Panc1 (cell line): ENCODE measurements at regions not wholly inside any gene's neighbourhood (a gene's known extent, or its start where the extent isn't known, plus 50 kb on each side); places are given as distances from the start of the nearest gene placed in this dataset.

Experiments
- ATAC-seq: fragments of 200-7000 bp; cut with Tn5 transposase; 2 replicates; pipeline ENCODE4 v1.9.1; 2020; ENCODE audit warnings: mild to moderate bottlenecking, moderate library complexity
- BruUV-seq: library from RNA; stranded (reverse); fragments of 400-500 nt; replicated peaks from 2 replicates; lab custom pipeline; 2021; lab: Mats Ljungman, UMichigan
- CTCF ChIA-PET: fragments of 300-600 bp; sonication (Branson Sonifier 250); formaldehyde crosslinking; loops from one replicate; lab custom pipeline; 2022; ENCODE audit warnings: antibody characterized with exemption; lab: Charles Lee
- POLR2A ChIA-PET: fragments of 300-600 bp; sonication (Branson Sonifier 250); formaldehyde crosslinking; loops from one replicate; lab custom pipeline; 2022; ENCODE audit warnings: antibody characterized with exemption; lab: Charles Lee
- DNase-seq: peaks from one replicate; pipeline ENCODE4 v3.0.0-alpha.2; 2010; ENCODE audit warnings: low read depth, low spot score
- H3K27ac ChIP-seq: 2 replicates; pipeline ENCODE4 v1.5.1; 2011; ENCODE audit warnings: mild to moderate bottlenecking, low read length, inconsistent platforms
- H3K27me3 ChIP-seq: fragments of 200-500 bp; sonication (Bioruptor generic); 2 replicates; pipeline ENCODE4 v1.6.0; 2014; ENCODE audit warnings: low read length, inconsistent platforms; ENCODE audit not compliant: control insufficient read depth, insufficient read depth
- H3K36me3 ChIP-seq: fragments of 200-500 bp; sonication (Bioruptor generic); 2 replicates; pipeline ENCODE4 v1.5.1; 2014; ENCODE audit warnings: inconsistent platforms, mild to moderate bottlenecking, low read length, moderate library complexity; ENCODE audit not compliant: control insufficient read depth, insufficient read depth
- H3K4me1 ChIP-seq: 2 replicates; pipeline ENCODE4 v1.5.1; 2011; ENCODE audit warnings: inconsistent platforms, mild to moderate bottlenecking, low read length, moderate library complexity; ENCODE audit not compliant: control insufficient read depth, insufficient read depth
- H3K4me3 ChIP-seq, 2 experiments: 2 replicates each; pipeline ENCODE4 v1.5.1; 2011 to 2012; ENCODE audit warnings: low read depth in 2 of 2, low read length in 2 of 2, mild to moderate bottlenecking in 2 of 2, inconsistent platforms in 1 of 2, moderate library complexity in 1 of 2
- H3K9me3 ChIP-seq: fragments of 200-500 bp; sonication (Bioruptor generic); 2 replicates; pipeline ENCODE4 v1.5.1; 2014; ENCODE audit warnings: low read depth, mild to moderate bottlenecking, inconsistent platforms, low read length, moderate library complexity; ENCODE audit not compliant: control insufficient read depth, insufficient read depth
- CTCF ChIP-seq: fragments of 450-650 bp; IDR thresholded peaks from 2 replicates; pipeline ENCODE4 v1.5.1; 2017; ENCODE audit warnings: mild to moderate bottlenecking
- POLR2AphosphoS5 ChIP-seq: IDR thresholded peaks from 2 replicates; pipeline ENCODE4 v1.6.1; 2012; ENCODE audit warnings: mild to moderate bottlenecking, low read depth, low read length, moderate library complexity
- REST ChIP-seq, 2 experiments: IDR thresholded peaks; 2 replicates each; pipeline ENCODE4 v1.6.1; 2011 to 2012; ENCODE audit warnings: low read depth in 2 of 2, control low read depth in 1 of 2, low read length in 1 of 2, mild to moderate bottlenecking in 1 of 2, moderate library complexity in 1 of 2; ENCODE audit not compliant: insufficient read depth in 1 of 2
- SIN3A ChIP-seq: IDR thresholded peaks from 2 replicates; pipeline ENCODE4 v1.6.1; 2012; ENCODE audit warnings: low read depth, mild to moderate bottlenecking, low read length, moderate library complexity, borderline replicate concordance; ENCODE audit not compliant: insufficient read depth
- TCF7L2 ChIP-seq: IDR thresholded peaks from 2 replicates; pipeline ENCODE4 v1.6.1; 2011; ENCODE audit warnings: mild to moderate bottlenecking, low read depth, low read length, inconsistent platforms
- in situ Hi-C: cut with HindIII; loops from 2 replicates; pipeline ENCODE4 v1.10.0; 2016; ENCODE audit warnings: low sequenced_read_pairs, low pct_unique_long_range_greater_than_20kb
- intact Hi-C: fragments of 100-400 bp; cut with micrococcal nuclease; formaldehyde crosslinking; loops from one replicate; pipeline ENCODE4 v1.10.0; 2022; ENCODE audit not compliant: unreplicated experiment

GRCh38 chr13:111394211-111394922 lies 73.9 kb downstream of the TEX29 start:
- TF ChIP-seq SIN3A = no peak
- no peak for TF ChIP-seq CTCF
- no peak for TF ChIP-seq POLR2AphosphoS5
- no peak for TF ChIP-seq TCF7L2
- TF ChIP-seq REST (IDR thresholded peaks at IDR 0.05; ENCODE audit: insufficient read depth in 1 of 2, low read depth in 2 of 2, low read length in 1 of 2) = no peak
- DNase-seq = no peak
- in situ Hi-C loops = no loop called here
- no peak for ATAC-seq
- no TSS peak for BruUV-seq
- no peak overlapping the region for H3K4me3 ChIP-seq
- intact Hi-C loops = no loop called here
- H3K27me3 ChIP-seq = no peaks in the 10 kb centered on the region
- no peaks in the 10 kb centered on the region for H3K4me1 ChIP-seq
- no peaks in the 10 kb centered on the region for H3K36me3 ChIP-seq
- ChIA-PET CTCF (no interaction called here), POLR2A (interaction anchor here (0.6 kb wide), 1 partner anchor 382 kb away, joined by 5 read pairs; no protein-coding TSS in a partner anchor)
- H3K27ac ChIP-seq = no peak overlapping the region
- no peaks in the 10 kb centered on the region for H3K9me3 ChIP-seq

DNA sequence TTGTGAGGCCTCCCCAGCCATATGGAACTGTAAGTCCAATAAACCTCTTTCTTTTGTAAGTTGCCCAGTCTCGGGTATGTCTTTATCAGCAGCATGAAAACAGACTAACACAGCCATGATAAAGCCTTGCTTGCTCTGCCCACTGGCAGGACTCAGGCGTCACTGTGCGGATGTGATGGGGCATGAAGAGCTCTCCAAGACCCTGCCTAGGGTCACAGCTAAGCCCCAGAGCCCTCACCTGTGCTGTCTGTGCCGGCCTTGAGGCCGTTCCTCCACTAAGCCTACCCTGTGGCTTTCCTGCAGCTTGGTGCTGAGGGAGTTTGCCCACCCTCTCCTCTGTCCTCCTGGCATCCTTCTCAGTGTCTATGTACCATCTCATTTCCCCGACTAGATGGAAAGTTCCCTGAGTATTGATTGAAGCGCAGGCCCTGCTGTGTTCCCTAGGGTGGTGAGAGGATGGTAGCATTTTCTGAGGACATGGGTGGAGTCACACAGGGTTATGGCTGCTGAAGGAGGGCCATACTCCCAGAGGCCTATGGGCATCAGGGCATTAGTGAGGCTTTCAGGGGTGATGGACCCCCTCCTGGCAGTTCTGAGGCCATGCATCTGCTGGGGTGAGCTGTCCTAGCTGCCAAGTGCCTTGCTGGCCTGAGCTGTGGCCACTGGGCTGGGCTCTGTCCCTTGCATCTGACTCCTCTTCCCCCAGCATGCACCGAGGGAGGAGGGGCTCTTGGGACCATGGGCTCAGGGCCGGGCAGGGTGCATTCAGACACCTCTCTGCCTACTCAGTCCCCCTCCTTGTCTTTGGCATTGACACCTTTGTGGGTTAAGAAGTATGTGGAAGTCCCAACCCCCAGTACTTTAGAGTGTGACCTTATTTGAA lies 75.3 kb downstream of the TEX29 start:
- ChIA-PET POLR2A (interaction anchor here (0.6 kb wide), 1 partner anchor 101 kb away, joined by 4 read pairs; no protein-coding TSS in a partner anchor), CTCF (no interaction called here)
- in situ Hi-C loops = no loop called here
- DNase-seq = no peak
- no peak overlapping the region for H3K4me3 ChIP-seq
- intact Hi-C loops = no loop called here
- BruUV-seq = no TSS peak
- no peak overlapping the region for H3K27ac ChIP-seq
- no peak for TF ChIP-seq SIN3A
- H3K36me3 ChIP-seq = no peaks in the 10 kb centered on the region
- H3K4me1 ChIP-seq = no peaks in the 10 kb centered on the region
- ATAC-seq = no peak
- no peaks in the 10 kb centered on the region for H3K27me3 ChIP-seq
- no peaks in the 10 kb centered on the region for H3K9me3 ChIP-seq

GRCh38 chr13:111396457-111396856 lies 76.0 kb downstream of the TEX29 start:
- DNase-seq = no peak
- Histone ChIP-seq H3K27ac (no peak overlapping the region), H3K4me3 (no peak overlapping the region), H3K4me1 (no peaks in the 10 kb centered on the region), H3K27me3 (no peaks in the 10 kb centered on the region), H3K9me3 (no peaks in the 10 kb centered on the region), H3K36me3 (no peaks in the 10 kb centered on the region)
- ChIA-PET CTCF (no interaction called here), POLR2A (no interaction called here)
- no peak for ATAC-seq
- TF ChIP-seq CTCF (no peak), POLR2AphosphoS5 (no peak), SIN3A (no peak), REST (IDR thresholded peaks at IDR 0.05; ENCODE audit: insufficient read depth in 1 of 2, low read depth in 2 of 2, low read length in 1 of 2) (no peak), TCF7L2 (no peak)
- no TSS peak for BruUV-seq
- intact Hi-C loops = no loop called here
- in situ Hi-C loops = no loop called here
